ENCODE measurements at regions not wholly inside any gene's neighbourhood (a gene's known extent, or its start where the extent isn't known, plus 50 kb on each side); places are given as distances from the start of the nearest gene placed in this dataset.

GRCh38 chr3:127371334-127371733, 83.5 kb upstream of the PRR20G start:
- TF ChIP-seq POLR2A (IDR thresholded peaks at IDR 0.05) = no peak
- TF ChIP-seq, protein P1, sequence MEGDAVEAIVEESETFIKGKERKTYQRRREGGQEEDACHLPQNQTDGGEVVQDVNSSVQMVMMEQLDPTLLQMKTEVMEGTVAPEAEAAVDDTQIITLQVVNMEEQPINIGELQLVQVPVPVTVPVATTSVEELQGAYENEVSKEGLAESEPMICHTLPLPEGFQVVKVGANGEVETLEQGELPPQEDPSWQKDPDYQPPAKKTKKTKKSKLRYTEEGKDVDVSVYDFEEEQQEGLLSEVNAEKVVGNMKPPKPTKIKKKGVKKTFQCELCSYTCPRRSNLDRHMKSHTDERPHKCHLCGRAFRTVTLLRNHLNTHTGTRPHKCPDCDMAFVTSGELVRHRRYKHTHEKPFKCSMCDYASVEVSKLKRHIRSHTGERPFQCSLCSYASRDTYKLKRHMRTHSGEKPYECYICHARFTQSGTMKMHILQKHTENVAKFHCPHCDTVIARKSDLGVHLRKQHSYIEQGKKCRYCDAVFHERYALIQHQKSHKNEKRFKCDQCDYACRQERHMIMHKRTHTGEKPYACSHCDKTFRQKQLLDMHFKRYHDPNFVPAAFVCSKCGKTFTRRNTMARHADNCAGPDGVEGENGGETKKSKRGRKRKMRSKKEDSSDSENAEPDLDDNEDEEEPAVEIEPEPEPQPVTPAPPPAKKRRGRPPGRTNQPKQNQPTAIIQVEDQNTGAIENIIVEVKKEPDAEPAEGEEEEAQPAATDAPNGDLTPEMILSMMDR (IDR thresholded peaks at IDR 0.05) = no peak

Data from breast epithelium (tissue), 3 donors.